Central memory CD4-positive, alpha-beta T cell (primary cell): ENCODE measurements at regions not wholly inside any gene's neighbourhood (a gene's known extent, or its start where the extent isn't known, plus 50 kb on each side); places are given as distances from the start of the nearest gene placed in this dataset.
A peak's percentile ranks its signal among the peaks of the same experiment; 100 is the strongest.
"Not testable (repeated sequence)": the region's sequence is repeated elsewhere in the genome, so short reads cannot be mapped to it uniquely, and the experiment has no call there.

ENCODE experiments used
- DNase-seq: peaks from one replicate; pipeline ENCODE4 v3.0.0; 2022

DNA sequence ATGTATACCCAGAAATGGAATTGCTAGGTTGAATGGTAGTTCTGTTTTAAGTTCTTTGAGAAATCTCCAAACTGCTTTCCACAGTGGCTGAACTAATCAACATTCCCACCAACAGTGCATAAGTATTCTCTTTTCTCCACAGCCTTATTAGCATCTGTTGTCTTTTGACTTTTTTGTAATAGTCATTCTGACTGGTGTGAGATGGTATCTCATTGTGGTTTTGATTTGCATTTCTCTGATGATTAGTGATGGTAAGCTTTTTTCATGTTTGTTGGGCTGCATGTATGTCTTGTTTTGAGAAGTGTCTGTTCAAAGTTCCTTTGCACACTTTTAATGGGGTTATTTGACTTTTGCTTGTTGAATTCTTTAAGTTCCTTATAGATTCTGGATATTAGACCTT is 52.4 kb upstream of the EHHADH start:
- not testable (repeated sequence) for DNase-seq

DNA sequence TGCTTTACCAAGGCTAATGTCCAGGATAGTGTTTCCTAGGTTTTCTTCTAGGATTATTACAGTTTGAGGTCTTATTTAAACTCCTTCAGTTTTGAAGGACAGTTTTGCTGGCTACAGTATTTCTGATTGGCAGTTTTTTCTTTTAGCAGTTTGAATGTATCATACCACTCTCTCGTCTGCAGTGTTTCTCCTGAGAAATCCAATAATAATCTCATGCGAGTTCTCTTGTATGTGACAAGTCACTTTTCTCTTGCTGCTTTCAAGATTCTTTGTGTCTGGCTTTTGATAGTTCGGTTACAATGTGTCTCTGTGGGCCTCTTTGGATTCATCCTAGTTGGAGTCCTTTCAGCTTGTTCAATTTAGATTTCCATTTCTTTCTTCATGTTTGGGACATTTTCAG is 53.0 kb upstream of the EHHADH start:
- DNase-seq: no peak

DNA sequence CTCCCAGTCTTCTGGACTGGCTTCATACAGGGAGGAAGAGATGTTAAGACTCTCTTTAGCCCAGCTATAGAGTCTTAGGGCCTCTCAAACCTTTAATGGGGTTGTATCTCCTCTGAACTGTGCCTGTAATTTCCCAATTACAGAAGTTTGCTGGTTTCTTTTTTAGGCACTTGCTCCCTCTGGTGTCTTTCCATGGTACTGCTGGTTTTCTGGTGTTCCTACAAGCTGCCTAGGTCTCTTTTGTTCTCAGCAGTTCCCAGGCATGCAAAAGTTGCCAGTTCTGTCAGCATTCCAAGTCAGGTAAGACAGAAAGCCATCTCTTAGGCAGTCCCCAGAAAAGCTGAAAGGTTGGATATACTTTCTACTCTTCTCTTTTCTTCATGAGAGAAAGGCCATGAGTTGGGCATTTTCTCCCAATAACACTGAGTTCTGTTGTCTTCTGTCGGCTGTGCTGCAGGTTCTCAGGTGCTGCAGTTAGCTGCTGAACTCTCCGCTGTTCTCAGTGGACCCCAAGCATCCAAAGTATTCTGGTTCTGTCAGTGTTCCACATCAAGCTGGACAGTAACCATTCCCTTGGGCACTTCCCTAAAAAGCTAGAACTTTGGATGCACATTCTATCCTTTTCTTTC is 54.4 kb upstream of the EHHADH start:
- DNase-seq: peak; percentile 18

DNA sequence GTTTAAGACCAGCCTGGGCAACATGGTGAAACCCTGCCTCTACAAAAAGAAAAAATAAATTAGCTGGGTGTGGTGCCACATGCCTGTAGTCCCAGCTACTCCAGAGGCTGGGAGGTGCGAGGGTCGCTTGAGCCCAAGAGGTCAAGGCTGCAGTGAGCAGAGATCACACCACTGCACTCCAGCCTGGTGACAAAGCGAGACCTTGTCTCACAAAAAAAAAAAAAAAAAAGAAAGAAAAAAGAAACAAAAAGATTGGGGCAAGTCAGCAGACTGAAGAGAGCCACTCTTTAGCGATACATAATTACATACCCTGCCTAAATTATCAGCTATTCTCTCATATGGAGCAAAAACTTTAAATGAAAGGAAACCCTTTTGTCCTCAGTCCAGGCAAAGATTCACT is 53.6 kb upstream of the MAP3K13 start:
- no peak for DNase-seq

DNA sequence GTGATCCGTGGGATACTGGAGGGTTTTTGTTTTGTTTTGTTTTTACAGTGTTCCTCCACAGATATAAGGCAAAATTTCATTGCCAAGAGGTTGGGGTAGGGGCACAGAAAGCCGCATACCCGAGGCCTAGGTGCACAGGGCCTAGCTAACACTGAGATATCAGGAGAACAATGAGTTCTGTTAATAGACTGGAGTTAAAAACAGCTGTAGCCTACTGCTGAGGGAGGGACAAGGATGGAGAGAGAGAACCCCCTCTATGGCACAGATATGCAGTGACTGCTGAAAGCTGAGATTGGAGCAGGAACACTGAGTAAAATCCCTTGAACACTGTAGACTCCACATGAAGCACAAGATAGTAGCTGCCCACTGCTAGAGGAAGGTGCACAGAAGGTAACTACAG is 53.1 kb upstream of the MAP3K13 start:
- no peak for DNase-seq

DNA sequence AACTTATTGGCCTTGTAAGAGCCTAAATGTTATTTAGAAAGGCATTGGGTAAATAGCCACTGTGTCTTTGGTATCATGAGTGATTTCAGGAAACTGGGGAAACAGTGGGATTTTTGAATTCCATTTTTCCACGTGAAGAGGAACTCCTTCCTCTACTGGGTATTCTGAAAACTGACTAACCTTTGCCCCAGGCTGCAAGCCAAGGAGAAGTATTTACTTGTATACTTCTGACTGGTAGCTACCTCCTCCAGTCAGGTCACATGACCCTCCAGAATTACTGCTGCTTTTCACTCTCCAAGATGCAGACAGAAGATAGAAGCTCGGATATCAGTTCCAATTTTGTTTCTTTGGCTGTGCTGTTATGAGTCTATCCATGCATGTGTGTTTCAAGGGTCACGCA is 50.9 kb upstream of the MAP3K13 start:
- no peak for DNase-seq
